HG03159 (cell line): ENCODE measurements at regions not wholly inside any gene's neighbourhood (a gene's known extent, or its start where the extent isn't known, plus 50 kb on each side); places are given as distances from the start of the nearest gene placed in this dataset.
A peak's percentile ranks its signal among the peaks of the same experiment; 100 is the strongest.

Experiments used
- ATAC-seq: cut with Tn5 transposase; IDR thresholded peaks from one replicate; pipeline ENCODE4 v1.9.1; 2021; ENCODE audit warnings: mild to moderate bottlenecking, moderate library complexity; ENCODE audit not compliant: unreplicated experiment

DNA sequence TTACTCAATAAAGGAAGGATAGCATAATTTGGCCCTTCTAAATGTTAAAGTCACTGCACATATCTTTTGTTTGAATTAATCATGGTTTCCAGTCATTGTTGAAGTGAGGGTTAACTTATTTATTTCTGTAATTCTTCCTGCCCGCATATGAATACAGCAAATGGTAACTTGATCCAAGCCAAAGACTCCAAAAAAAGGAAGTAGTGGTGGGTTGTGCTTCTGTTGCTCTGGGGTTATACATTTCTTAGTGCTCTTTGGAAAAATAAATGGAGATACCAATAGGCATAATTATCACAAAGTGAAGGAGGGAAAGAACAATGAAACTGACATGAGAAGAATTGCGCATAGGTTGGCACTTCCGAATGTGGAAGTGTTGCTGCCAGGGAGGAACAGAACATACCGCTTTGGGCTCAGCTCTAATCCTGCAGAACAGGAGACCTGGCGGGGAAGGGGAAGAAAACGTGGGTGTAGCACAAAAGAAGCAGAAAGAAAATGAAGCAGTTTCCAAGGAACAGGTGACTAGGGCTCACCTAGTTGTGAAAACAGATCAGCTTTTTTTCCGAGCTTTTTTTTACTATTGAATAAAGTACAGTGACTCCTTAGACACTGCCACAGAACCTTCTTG lies 69.7 kb upstream of the TAF11L2 start:
- ATAC-seq: no peak

DNA sequence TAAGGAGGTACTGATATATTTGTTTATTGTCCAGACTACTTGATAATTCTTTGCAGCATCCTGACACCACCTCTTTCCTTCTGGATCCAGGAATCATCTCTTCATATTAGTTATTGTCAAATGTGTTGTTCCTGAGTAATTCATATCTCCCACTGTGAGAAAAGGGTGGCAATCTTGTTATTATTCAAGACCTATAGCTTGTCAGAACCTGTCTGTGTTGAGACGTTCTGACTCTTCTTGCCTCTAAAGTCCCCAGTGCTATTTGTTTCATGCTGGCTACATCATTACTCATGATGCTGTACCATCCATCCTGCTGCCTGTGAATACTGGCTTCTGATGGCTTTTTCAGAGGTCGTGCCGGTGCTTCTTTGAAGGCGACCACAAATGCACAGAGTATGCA lies 68.7 kb upstream of the TAF11L2 start:
- no peak for ATAC-seq

GRCh38 chr5:17430241-17430640 lies 67.8 kb upstream of the TAF11L2 start:
- no peak for ATAC-seq

DNA sequence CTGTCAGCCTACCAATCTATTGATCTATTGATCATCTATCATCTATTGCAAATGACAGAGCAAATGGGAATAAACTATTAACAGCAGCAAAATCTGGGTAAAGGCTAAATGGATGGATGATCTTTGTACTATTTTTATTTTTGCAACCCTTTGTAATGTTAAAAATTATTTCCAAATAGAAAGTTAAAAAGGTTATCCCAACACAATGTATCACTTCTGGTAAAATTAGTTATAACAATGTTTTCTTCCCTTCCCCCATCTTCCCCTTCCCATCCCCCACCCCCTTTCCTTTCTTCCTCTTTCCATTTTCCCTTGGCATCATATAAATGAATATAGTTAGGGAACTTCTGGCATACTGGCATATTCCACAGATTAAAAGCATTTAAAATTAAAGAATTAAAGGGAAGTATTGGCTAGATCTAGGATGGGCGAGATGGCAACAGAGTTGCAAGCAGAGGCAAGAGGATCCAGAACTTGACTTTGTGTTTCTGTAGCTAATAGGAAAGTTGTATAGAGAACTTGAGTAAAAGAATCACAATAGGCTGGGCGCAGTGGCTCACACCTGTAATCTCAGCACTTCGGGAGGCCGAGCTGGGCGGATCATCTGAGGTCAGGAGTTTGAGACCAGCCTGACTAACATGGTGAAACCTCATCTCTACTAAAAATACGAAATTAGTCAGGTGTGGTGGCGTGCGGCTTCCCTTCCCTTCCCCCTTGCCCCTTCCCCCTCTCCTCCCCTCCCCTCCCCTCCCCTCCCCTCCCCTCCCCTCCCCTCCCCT lies 66.6 kb upstream of the TAF11L2 start:
- ATAC-seq: no peak

- no peak for ATAC-seq
Observed at GRCh38 chr5:17432569-17432968, 65.5 kb upstream of the TAF11L2 start.

DNA sequence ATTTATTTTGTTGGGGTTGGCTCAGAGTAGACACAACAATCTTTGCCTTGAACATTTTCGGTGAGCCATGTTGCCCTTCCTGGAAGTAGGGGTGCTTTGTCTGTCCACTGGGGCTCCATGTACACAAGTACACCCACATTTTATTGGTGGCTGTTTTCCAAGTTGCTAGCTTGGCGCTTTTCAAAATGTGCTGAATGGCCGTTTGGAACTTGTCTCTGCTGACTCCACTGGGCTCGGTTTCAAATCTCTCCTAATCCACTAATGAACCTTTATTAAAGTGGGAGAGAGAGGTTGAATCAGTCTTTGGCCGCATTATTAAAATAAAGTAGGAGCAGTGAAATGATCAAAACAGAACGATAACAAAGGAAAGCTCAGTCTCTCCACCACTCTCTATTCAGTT lies 64.6 kb upstream of the TAF11L2 start:
- no peak for ATAC-seq

- peak; percentile 64 for ATAC-seq
Observed at GRCh38 chr5:17434982-17435381, 63.0 kb upstream of the TAF11L2 start.

DNA sequence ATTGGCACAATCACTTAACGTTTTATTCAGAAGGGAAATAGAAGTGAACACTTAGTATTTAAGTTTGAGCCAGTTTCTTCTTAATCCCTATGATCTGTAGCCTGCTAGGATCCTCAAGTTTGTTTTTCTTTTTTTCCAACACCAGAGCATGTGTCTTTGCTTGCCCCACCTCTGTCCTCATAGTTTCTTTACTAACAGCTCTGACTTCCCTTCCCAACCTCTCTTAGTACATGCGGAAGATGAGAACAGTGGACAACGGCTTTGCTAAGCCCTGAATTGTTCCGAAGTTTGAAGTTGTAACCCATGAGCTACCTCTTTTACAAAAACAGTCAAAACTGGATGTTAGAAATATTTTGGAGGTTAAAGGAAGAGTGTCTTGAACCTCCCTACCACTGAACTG lies 61.7 kb upstream of the TAF11L2 start:
- peak; percentile 40 for ATAC-seq

DNA sequence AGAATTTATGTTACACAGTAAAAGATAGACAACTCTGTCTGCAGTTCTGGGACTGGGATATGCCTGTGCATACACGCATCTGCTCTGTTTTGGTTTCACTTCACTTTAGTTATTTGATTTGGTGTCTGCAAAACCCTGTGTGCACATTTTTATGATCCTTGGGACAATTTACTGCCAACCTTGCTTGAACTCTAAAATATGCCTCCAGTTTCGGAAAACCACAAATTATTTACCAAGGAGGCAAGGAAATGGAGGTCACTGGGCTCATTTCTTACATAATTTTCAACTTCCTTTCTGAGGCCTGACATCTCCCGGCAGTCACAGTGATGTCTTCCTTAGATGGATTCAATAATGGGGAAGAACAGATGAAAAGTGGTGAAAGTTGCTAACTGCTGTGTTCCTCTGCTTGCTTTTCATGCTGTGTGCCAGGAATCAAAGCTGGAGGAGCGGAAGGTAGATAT lies 61.2 kb upstream of the TAF11L2 start:
- ATAC-seq: peak; percentile 79

- ATAC-seq: no peak
Observed at GRCh38 chr5:17438027-17438426, 60.0 kb upstream of the TAF11L2 start.

DNA sequence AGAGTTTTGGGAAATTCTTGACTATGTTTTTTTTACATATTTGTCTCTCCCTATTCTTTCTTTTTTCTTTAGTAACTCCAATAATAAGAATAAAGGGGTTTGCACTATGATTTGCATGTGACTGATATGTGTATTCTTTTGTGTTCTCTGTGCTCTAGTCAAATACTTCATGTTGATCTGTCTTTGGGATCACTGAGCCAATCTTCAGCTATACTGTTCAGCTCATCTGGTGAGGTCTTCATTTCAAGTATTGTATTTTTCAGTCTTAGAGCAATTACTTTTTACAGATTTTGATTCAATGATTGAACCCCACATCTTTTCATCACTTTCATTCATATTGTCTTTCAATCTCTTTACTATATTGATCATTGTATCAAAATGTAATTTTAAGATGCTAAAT lies 58.1 kb upstream of the TAF11L2 start:
- ATAC-seq: no peak

DNA sequence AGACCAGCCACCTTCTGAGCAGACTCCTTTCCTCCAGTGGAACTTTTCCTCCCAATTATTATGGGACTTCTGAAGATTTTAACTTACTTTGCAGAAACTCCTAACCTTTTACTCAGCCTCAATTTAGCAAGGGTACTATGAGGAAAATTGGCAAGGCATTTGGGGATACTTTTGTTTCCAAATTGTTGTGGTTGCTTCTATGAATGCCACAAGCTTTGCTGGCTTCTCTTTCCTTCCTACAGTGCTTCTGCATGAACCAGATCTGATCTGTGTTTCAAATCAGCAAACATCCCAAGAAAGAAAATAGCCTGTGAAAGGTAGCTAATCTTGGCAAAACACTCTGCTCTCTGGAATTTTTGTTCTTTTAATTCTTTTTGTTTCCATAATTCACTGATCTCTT lies 57.3 kb upstream of the TAF11L2 start:
- ATAC-seq: no peak

GRCh38 chr5:17441351-17441750 lies 56.7 kb upstream of the TAF11L2 start:
- ATAC-seq: no peak

DNA sequence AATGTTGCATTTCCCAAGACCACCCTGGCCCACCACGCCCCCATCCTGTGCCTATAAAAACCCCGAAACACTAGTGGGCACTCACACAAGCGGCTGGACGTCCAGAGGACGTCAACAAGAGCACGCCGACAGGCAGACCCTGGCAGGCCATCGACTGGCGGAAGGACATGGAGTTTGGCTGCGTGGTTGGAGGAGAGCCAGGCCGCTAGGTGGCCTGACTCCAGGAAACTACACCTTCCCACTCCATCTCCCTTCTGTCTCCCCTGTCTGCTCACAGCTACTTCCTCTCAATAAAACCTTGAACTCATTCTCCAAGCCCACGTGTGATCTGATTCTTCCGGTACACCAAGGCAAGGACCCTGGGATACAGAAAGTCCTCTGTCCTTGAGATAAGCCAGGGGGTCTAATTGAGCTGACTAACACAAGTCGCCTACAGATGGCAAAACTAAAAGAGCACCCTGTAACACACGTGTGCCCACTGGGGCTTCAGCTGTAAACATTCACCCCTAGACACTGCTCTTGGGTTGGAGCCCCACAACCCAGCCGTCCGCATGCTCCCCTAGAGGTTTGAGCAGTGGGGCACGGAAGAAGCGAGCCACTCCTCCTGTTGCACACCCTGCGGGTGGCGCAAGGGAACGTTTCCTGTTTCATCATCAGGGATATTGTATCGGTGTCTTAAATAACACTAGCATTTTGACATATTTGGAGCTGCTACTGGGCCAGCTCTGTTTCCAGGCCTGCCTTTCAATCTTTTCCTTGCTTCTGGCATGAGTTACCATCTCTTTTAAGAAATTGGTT lies 54.5 kb upstream of the TAF11L2 start:
- no peak for ATAC-seq

DNA sequence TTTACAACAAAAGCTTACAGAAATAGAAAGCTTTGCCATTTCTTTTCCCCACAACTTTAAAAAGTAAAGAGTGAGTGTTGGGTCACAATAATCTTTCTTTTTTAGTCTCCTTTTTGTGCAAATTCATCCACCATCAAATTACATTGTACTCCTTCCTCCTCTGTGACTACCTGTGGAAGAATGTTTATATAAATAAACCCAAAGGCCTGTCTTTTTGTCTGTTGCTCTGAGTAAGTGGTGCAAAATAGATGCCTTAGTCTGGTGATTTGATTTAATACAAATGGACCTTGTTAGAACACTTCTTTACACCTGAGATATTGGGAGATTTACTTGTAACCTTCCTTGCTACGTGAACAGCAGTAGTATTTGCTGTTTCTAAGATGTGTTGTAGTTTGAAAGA lies 53.5 kb upstream of the TAF11L2 start:
- ATAC-seq: no peak

- no peak for ATAC-seq
Observed at GRCh38 chr5:17445185-17445584, 52.8 kb upstream of the TAF11L2 start.
